ENCODE measurements at regions not wholly inside any gene's neighbourhood (a gene's known extent, or its start where the extent isn't known, plus 50 kb on each side); places are given as distances from the start of the nearest gene placed in this dataset.
A peak's percentile ranks its signal among the peaks of the same experiment; 100 is the strongest.

GRCh38 chr3:107992976-107993684 lies 97.7 kb downstream of the CD47 start:
- DNase-seq (ENCODE audit: extremely low spot score in 2 of 2): no peak
- H3K4me3 ChIP-seq: no peak overlapping the region
- H3K9me3 ChIP-seq: no peaks in the 10 kb centered on the region
- H3K27me3 ChIP-seq: no peaks in the 10 kb centered on the region
- H3K36me3 ChIP-seq: no peaks in the 10 kb centered on the region
- TF ChIP-seq CTCF (IDR thresholded peaks at IDR 0.05) (no peak), POLR2AphosphoS5 (IDR thresholded peaks at IDR 0.05; ENCODE audit: insufficient read depth in 1 of 2, low read depth in 1 of 2) (peak; percentile 30 to 31)
- H3K27ac ChIP-seq: no peak overlapping the region
- peaks cover 28% of the 10 kb centered on the region for H3K4me1 ChIP-seq
- intact Hi-C loops (cut with DNase I): no loop called here

- TF ChIP-seq POLR2A (IDR thresholded peaks at IDR 0.05) (no peak), CTCF (IDR thresholded peaks at IDR 0.05) (no peak), POLR2AphosphoS5 (IDR thresholded peaks at IDR 0.05; ENCODE audit: insufficient read depth in 1 of 2, low read depth in 1 of 2) (no peak)
- no peaks in the 10 kb centered on the region for H3K36me3 ChIP-seq
- no peak for DNase-seq (ENCODE audit: extremely low spot score in 2 of 2)
- no peaks in the 10 kb centered on the region for H3K27me3 ChIP-seq
- no peak overlapping the region for H3K4me3 ChIP-seq
- H3K4me1 ChIP-seq: peaks cover 50% of the 10 kb centered on the region
- intact Hi-C loops (cut with DNase I): no loop called here
- no peak overlapping the region for H3K27ac ChIP-seq
- H3K9me3 ChIP-seq: no peaks in the 10 kb centered on the region
These were observed 99.9 kb downstream of the CD47 start for GRCh38 chr3:107990926-107991325.

- Histone ChIP-seq H3K27ac (no peak overlapping the region), H3K9me3 (no peaks in the 10 kb centered on the region), H3K36me3 (no peaks in the 10 kb centered on the region), H3K27me3 (no peaks in the 10 kb centered on the region), H3K4me3 (no peak overlapping the region), H3K4me1 (peaks cover 55% of the 10 kb centered on the region)
- TF ChIP-seq CTCF (IDR thresholded peaks at IDR 0.05) (no peak), POLR2A (IDR thresholded peaks at IDR 0.05) (no peak), POLR2AphosphoS5 (IDR thresholded peaks at IDR 0.05; ENCODE audit: insufficient read depth in 1 of 2, low read depth in 1 of 2) (no peak)
- intact Hi-C loops (cut with DNase I): no loop called here
- no peak for DNase-seq (ENCODE audit: extremely low spot score in 2 of 2)
These were observed 100.4 kb downstream of the CD47 start for GRCh38 chr3:107990433-107990832.

- Histone ChIP-seq H3K36me3 (no peaks in the 10 kb centered on the region), H3K27ac (no peak overlapping the region), H3K4me1 (peaks cover 58% of the 10 kb centered on the region), H3K9me3 (no peaks in the 10 kb centered on the region), H3K27me3 (no peaks in the 10 kb centered on the region), H3K4me3 (no peak overlapping the region)
- no peak for DNase-seq (ENCODE audit: extremely low spot score in 2 of 2)
- TF ChIP-seq POLR2A (IDR thresholded peaks at IDR 0.05) (no peak), POLR2AphosphoS5 (IDR thresholded peaks at IDR 0.05; ENCODE audit: insufficient read depth in 1 of 2, low read depth in 1 of 2) (no peak), CTCF (IDR thresholded peaks at IDR 0.05) (no peak)
- intact Hi-C loops (cut with DNase I): no loop called here
These were observed 101.2 kb downstream of the CD47 start for GRCh38 chr3:107989661-107990060.

- no peak for DNase-seq (ENCODE audit: extremely low spot score in 2 of 2)
- Histone ChIP-seq H3K36me3 (no peaks in the 10 kb centered on the region), H3K4me3 (no peak overlapping the region), H3K27ac (peak overlapping the region; percentile 47), H3K27me3 (no peaks in the 10 kb centered on the region), H3K9me3 (no peaks in the 10 kb centered on the region), H3K4me1 (peaks cover 53% of the 10 kb centered on the region)
- TF ChIP-seq CTCF (IDR thresholded peaks at IDR 0.05) (no peak), POLR2AphosphoS5 (IDR thresholded peaks at IDR 0.05; ENCODE audit: insufficient read depth in 1 of 2, low read depth in 1 of 2) (peak in 1 of 2 donors; percentile 35), POLR2A (IDR thresholded peaks at IDR 0.05) (no peak)
- intact Hi-C loops (cut with DNase I): no loop called here
These were observed 102.2 kb downstream of the CD47 start for GRCh38 chr3:107988460-107989175.
